Heart left ventricle (tissue), 13 donors: ENCODE measurements at regions not wholly inside any gene's neighbourhood (a gene's known extent, or its start where the extent isn't known, plus 50 kb on each side); places are given as distances from the start of the nearest gene placed in this dataset.

Experiments used
- POLR2A ChIP-seq, 2 donors: fragments of 450-650 bp; IDR thresholded peaks; one replicate each; pipeline ENCODE4 v1.6.1; 2017; ENCODE audit warnings: antibody characterized with exemption in 2 of 2, mild to moderate bottlenecking in 2 of 2, moderate library complexity in 2 of 2
- TF ChIP-seq, protein P1 (sequence below), 12 donors: fragments of 200-600 bp; sonication (generic) in 4 of 12; IDR thresholded peaks; one replicate each; pipeline versions ENCODE4 v1.5.0 to v1.8.0; 2018 to 2022; ENCODE audit warnings: antibody characterized with exemption in 12 of 12, mild to moderate bottlenecking in 5 of 12
- donor health status: ischemic (EF 13 %, LVEDD 7.1; RV severe dilation, severe dysfunction).
- donor health status: DM: no; HTN: yes; CAD: no.
- donor health status: DM: no; HTN: no; CAD: no.
- donor health status: ischemic (EF 25% LVEDD 6.9; RV normal size, moderate dysfunction).
- donor health status: ischemic (EF 25% LVEDD 5.7; RV mildly dilated, moderate dysfunction).
- donor health status: ischemic (EF 35%, LVEDD 5.7; RV mildly dilated, moderate dysfunction).
- donor health status: nonischemic (EF 11% LVEDD 7.7; RV severe dilation, severe dysfunction).
- donor health status: DM: yes; HTN: yes; CAD: no.
- donor health status: PGD.
- donor health status: ischemic (EF 29% LVEDD 5.4; RV normal size, mild dysfunction).
- donor health status: nonischemic (EF 23%, LVEDD 6.1; RV moderate dilation, normal function).

DNA sequence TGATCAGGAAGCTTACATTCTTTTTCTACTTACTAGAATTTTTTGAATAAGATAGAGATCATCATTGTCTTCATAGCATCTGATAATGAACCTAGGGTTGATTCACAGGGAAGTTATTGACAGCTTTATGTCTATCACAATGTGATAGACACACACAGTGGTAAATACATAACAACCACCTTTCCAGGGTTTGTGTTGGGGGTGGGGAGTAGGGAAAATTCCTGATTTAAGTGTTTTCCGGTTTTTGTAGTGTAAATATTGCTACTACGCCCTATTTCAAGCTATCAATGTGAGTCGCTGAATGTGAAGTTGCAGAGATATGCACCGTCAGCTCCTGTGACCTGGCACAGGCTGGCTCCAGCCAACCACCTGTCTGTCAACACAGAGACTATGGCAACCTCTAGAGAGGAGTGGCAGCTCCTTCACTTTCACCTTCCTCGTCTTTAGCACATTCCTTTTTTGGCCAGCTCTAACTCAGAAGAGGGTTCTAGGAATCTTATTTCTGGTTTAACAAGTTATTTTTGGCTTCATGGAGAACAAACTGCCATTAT, 224.9 kb downstream of the MAT2B start:
- TF ChIP-seq, protein P1, sequence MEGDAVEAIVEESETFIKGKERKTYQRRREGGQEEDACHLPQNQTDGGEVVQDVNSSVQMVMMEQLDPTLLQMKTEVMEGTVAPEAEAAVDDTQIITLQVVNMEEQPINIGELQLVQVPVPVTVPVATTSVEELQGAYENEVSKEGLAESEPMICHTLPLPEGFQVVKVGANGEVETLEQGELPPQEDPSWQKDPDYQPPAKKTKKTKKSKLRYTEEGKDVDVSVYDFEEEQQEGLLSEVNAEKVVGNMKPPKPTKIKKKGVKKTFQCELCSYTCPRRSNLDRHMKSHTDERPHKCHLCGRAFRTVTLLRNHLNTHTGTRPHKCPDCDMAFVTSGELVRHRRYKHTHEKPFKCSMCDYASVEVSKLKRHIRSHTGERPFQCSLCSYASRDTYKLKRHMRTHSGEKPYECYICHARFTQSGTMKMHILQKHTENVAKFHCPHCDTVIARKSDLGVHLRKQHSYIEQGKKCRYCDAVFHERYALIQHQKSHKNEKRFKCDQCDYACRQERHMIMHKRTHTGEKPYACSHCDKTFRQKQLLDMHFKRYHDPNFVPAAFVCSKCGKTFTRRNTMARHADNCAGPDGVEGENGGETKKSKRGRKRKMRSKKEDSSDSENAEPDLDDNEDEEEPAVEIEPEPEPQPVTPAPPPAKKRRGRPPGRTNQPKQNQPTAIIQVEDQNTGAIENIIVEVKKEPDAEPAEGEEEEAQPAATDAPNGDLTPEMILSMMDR (IDR thresholded peaks at IDR 0.05), result no peak
- no peak for TF ChIP-seq POLR2A (IDR thresholded peaks at IDR 0.05)
